Neuron (in vitro differentiated cells): ENCODE measurements at regions not wholly inside any gene's neighbourhood (a gene's known extent, or its start where the extent isn't known, plus 50 kb on each side); places are given as distances from the start of the nearest gene placed in this dataset.
A peak's percentile ranks its signal among the peaks of the same experiment; 100 is the strongest.

Experiments
- H2AFZ ChIP-seq: one replicate; pipeline ENCODE4 v1.6.1; 2013; ENCODE audit warnings: low read depth, mild to moderate bottlenecking, inconsistent platforms, low read length, moderate library complexity
- H3K27me3 ChIP-seq: one replicate; pipeline ENCODE4 v1.6.1; 2013; ENCODE audit warnings: low read length; ENCODE audit not compliant: insufficient read depth
- H3K36me3 ChIP-seq: one replicate; pipeline ENCODE4 v1.6.1; 2013; ENCODE audit warnings: low read length; ENCODE audit not compliant: insufficient read depth
- H3K4me1 ChIP-seq: one replicate; pipeline ENCODE4 v1.6.1; 2013; ENCODE audit warnings: low read length; ENCODE audit not compliant: insufficient read depth
- H3K4me3 ChIP-seq: 2 replicates; pipeline ENCODE4 v1.5.1; 2013; ENCODE audit warnings: mild to moderate bottlenecking, low read length, moderate library complexity
- H3K9me3 ChIP-seq: one replicate; pipeline ENCODE4 v1.6.1; 2013; ENCODE audit warnings: low read length

GRCh38 chr3:83948771-83949170, 1010.0 kb upstream of the CADM2 start:
- Histone ChIP-seq H3K36me3 (no peaks in the 10 kb centered on the region), H3K4me1 (peaks cover 12% of the 10 kb centered on the region), H3K4me3 (no peak overlapping the region), H2AFZ (no peak overlapping the region), H3K27me3 (no peaks in the 10 kb centered on the region), H3K9me3 (no peaks in the 10 kb centered on the region)

- Histone ChIP-seq H3K9me3 (no peaks in the 10 kb centered on the region), H3K27me3 (no peaks in the 10 kb centered on the region), H3K36me3 (no peaks in the 10 kb centered on the region)
Observed at GRCh38 chr3:83953417-83954089, 1005.2 kb upstream of the CADM2 start.

GRCh38 chr3:83956431-83956830, 1002.4 kb upstream of the CADM2 start:
- no peaks in the 10 kb centered on the region for H3K36me3 ChIP-seq
- no peaks in the 10 kb centered on the region for H3K9me3 ChIP-seq
- H3K27me3 ChIP-seq = no peaks in the 10 kb centered on the region
- no peak overlapping the region for H2AFZ ChIP-seq
- H3K4me1 ChIP-seq = peaks cover 16% of the 10 kb centered on the region
- H3K4me3 ChIP-seq = no peak overlapping the region

More at GRCh38 chr3:83953417-83954089, 1005.2 kb upstream of the CADM2 start:
- peaks cover 16% of the 10 kb centered on the region for H3K4me1 ChIP-seq
- H2AFZ ChIP-seq = peak overlapping the region; percentile 61
- peak overlapping the region; percentile 24 for H3K4me3 ChIP-seq

GRCh38 chr3:83968356-83968755, 990.4 kb upstream of the CADM2 start:
- Histone ChIP-seq H3K27me3 (no peaks in the 10 kb centered on the region), H3K36me3 (no peaks in the 10 kb centered on the region), H3K4me1 (no peaks in the 10 kb centered on the region), H2AFZ (no peak overlapping the region), H3K9me3 (no peaks in the 10 kb centered on the region), H3K4me3 (no peak overlapping the region)

GRCh38 chr3:83971666-83972065, 987.1 kb upstream of the CADM2 start:
- Histone ChIP-seq H3K27me3 (no peaks in the 10 kb centered on the region), H2AFZ (peak overlapping the region; percentile 67), H3K4me3 (no peak overlapping the region), H3K36me3 (no peaks in the 10 kb centered on the region), H3K9me3 (no peaks in the 10 kb centered on the region), H3K4me1 (no peaks in the 10 kb centered on the region)

- no peak overlapping the region for H3K4me3 ChIP-seq
- H3K27me3 ChIP-seq = no peaks in the 10 kb centered on the region
- no peak overlapping the region for H2AFZ ChIP-seq
- H3K9me3 ChIP-seq = no peaks in the 10 kb centered on the region
- H3K36me3 ChIP-seq = no peaks in the 10 kb centered on the region
- no peaks in the 10 kb centered on the region for H3K4me1 ChIP-seq
Observed at GRCh38 chr3:84008623-84009022, 950.2 kb upstream of the CADM2 start.

- no peaks in the 10 kb centered on the region for H3K4me1 ChIP-seq
- H2AFZ ChIP-seq = no peak overlapping the region
- no peaks in the 10 kb centered on the region for H3K27me3 ChIP-seq
- no peaks in the 10 kb centered on the region for H3K36me3 ChIP-seq
- no peak overlapping the region for H3K4me3 ChIP-seq
- no peaks in the 10 kb centered on the region for H3K9me3 ChIP-seq
Observed at GRCh38 chr3:84023842-84024241, 934.9 kb upstream of the CADM2 start.

GRCh38 chr3:84039099-84039498, 919.7 kb upstream of the CADM2 start:
- Histone ChIP-seq H3K9me3 (no peaks in the 10 kb centered on the region), H3K4me3 (no peak overlapping the region), H2AFZ (no peak overlapping the region), H3K4me1 (no peaks in the 10 kb centered on the region), H3K36me3 (no peaks in the 10 kb centered on the region), H3K27me3 (no peaks in the 10 kb centered on the region)

- no peak overlapping the region for H2AFZ ChIP-seq
- no peaks in the 10 kb centered on the region for H3K36me3 ChIP-seq
- H3K9me3 ChIP-seq = no peaks in the 10 kb centered on the region
- H3K4me3 ChIP-seq = no peak overlapping the region
- no peaks in the 10 kb centered on the region for H3K4me1 ChIP-seq
- no peaks in the 10 kb centered on the region for H3K27me3 ChIP-seq
Observed at GRCh38 chr3:84042399-84043106, 916.2 kb upstream of the CADM2 start.

GRCh38 chr3:84066915-84067314, 891.9 kb upstream of the CADM2 start:
- H2AFZ ChIP-seq = peak overlapping the region; percentile 32
- no peaks in the 10 kb centered on the region for H3K9me3 ChIP-seq
- H3K4me3 ChIP-seq = no peak overlapping the region
- H3K36me3 ChIP-seq = no peaks in the 10 kb centered on the region
- H3K4me1 ChIP-seq = no peaks in the 10 kb centered on the region
- H3K27me3 ChIP-seq = no peaks in the 10 kb centered on the region

GRCh38 chr3:84073664-84074063, 885.1 kb upstream of the CADM2 start:
- peaks cover 7% of the 10 kb centered on the region for H3K4me1 ChIP-seq
- H3K27me3 ChIP-seq = no peaks in the 10 kb centered on the region
- H2AFZ ChIP-seq = no peak overlapping the region
- H3K4me3 ChIP-seq = no peak overlapping the region
- no peaks in the 10 kb centered on the region for H3K36me3 ChIP-seq
- no peaks in the 10 kb centered on the region for H3K9me3 ChIP-seq

GRCh38 chr3:84074767-84075166, 884.0 kb upstream of the CADM2 start:
- no peak overlapping the region for H3K4me3 ChIP-seq
- no peaks in the 10 kb centered on the region for H3K27me3 ChIP-seq
- no peaks in the 10 kb centered on the region for H3K36me3 ChIP-seq
- peaks cover 7% of the 10 kb centered on the region for H3K4me1 ChIP-seq
- no peaks in the 10 kb centered on the region for H3K9me3 ChIP-seq
- H2AFZ ChIP-seq = no peak overlapping the region

- H3K4me3 ChIP-seq = no peak overlapping the region
- H3K36me3 ChIP-seq = no peaks in the 10 kb centered on the region
- peaks cover 7% of the 10 kb centered on the region for H3K4me1 ChIP-seq
- H3K27me3 ChIP-seq = no peaks in the 10 kb centered on the region
- no peak overlapping the region for H2AFZ ChIP-seq
- H3K9me3 ChIP-seq = no peaks in the 10 kb centered on the region
Observed at GRCh38 chr3:84077479-84077878, 881.3 kb upstream of the CADM2 start.
